ENCODE measurements at regions not wholly inside any gene's neighbourhood (a gene's known extent, or its start where the extent isn't known, plus 50 kb on each side); places are given as distances from the start of the nearest gene placed in this dataset.

DNA sequence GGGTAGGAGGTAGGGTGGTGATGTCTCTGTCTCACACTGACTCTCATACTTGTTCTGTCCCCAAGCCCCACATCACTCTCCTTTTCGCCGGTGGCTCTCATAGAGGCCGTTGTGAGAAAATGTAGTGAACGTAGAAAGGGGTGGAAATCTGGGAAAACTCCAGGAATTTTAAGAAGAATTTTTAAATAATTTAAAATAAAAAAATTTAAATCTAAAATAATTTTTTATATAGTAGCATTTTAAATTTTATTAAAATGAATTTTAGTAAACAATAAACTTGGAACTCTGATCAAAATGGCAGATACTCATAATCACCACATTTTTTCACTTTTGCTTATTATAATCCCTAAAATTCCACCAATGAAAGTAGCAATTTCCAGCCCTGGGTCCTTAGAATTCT is 473.6 kb upstream of the ZFHX3 start:
- TF ChIP-seq KDM5A (IDR thresholded peaks at IDR 0.05; ENCODE audit: low read length) (no peak), TEAD4 (IDR thresholded peaks at IDR 0.05; ENCODE audit: low read depth, low read length) (no peak), SP2 (IDR thresholded peaks at IDR 0.05; ENCODE audit: low read length) (no peak)
- 98% methylated on average over 4 of the region's 4 CpGs; no CpG with 5 or more reads in 1 of the 2 experiments for WGBS, 2 experiments (ENCODE audit: extremely low coverage in 1 of 2, insufficient coverage in 1 of 2, insufficient read length in 1 of 2, insufficient replicate concordance in 2 of 2, low coverage in 1 of 2, low lambda C conversion rate in 2 of 2, missing lambda C conversion rate in 1 of 2)
- H3K27me3 ChIP-seq (replicated peaks in 1 of 4; ENCODE audit: control insufficient read depth in 3 of 4, extremely low read depth in 1 of 4, insufficient read depth in 3 of 4, low read length in 3 of 4), result 0 out of 7 replicates have a peak, but pooled peaks cover 0 to 2% (median 0%) of the 10 kb centered on the region in 4 experiments

More for the DNA sequence above, 473.6 kb upstream of the ZFHX3 start:
- no peak overlapping the region for H3K14ac ChIP-seq (ENCODE audit: insufficient read length)
- ChIA-PET POLR2A (ENCODE audit: partially characterized antibody) (no interaction called here), CTCF (ENCODE audit: partially characterized antibody) (no interaction called here)
- no peaks in the 10 kb centered on the region for H3K9me3 ChIP-seq (ENCODE audit: insufficient read depth in 2 of 2, low read depth in 1 of 2, low read length in 1 of 2)
- peaks cover 0 to 6% (median 3%) of the 10 kb centered on the region in 4 experiments; a peak in 4 of 7 replicates for H3K4me1 ChIP-seq (replicated peaks in 1 of 4; ENCODE audit: control insufficient read depth in 3 of 4, insufficient read depth in 4 of 4, low read length in 3 of 4)
- no peak overlapping the region for H3K9ac ChIP-seq (replicated peaks in 1 of 4; ENCODE audit: extremely low read depth in 1 of 4, low read depth in 3 of 4, low read length in 3 of 4)
- H3K23me2 ChIP-seq (ENCODE audit: low read depth, low read length), result no peaks in the 10 kb centered on the region
- H2BK5ac ChIP-seq (ENCODE audit: low read depth, low read length), result no peak overlapping the region
- no peak overlapping the region for H3K4me3 ChIP-seq (ENCODE audit: extremely low read depth in 1 of 4, insufficient read depth in 2 of 4, low read depth in 3 of 4, low read length in 4 of 4)
- H4K91ac ChIP-seq (replicated peaks; ENCODE audit: insufficient read length, low read length), result no peak overlapping the region
- no peaks in the 10 kb centered on the region for H3K36me3 ChIP-seq (ENCODE audit: control insufficient read depth in 2 of 4, insufficient read depth in 4 of 4, low read length in 3 of 4)
- no peak for FAIRE-seq
- H3K56ac ChIP-seq (replicated peaks; ENCODE audit: insufficient read length, low read depth, low read length), result no peak overlapping the region
- no peak overlapping the region for H2AK5ac ChIP-seq (ENCODE audit: low read depth, low read length)
- H3K4ac ChIP-seq (replicated peaks; ENCODE audit: insufficient read length, low read depth, low read length), result no peak overlapping the region
- H3K27ac ChIP-seq (ENCODE audit: low read depth, low read length), result no peak overlapping the region
- H2BK15ac ChIP-seq (ENCODE audit: low read length), result no peak overlapping the region
- H2BK12ac ChIP-seq (ENCODE audit: low read depth, low read length), result no peak overlapping the region
- DNase-seq (ENCODE audit: low read depth in 1 of 2, low spot score in 2 of 2), result no peak
- no peak overlapping the region for H4K5ac ChIP-seq (ENCODE audit: insufficient read length, low read depth, low read length)
- H2AFZ ChIP-seq (ENCODE audit: low read length), result no peak overlapping the region
- no peak overlapping the region for H3K23ac ChIP-seq (ENCODE audit: insufficient read length)
- no peaks in the 10 kb centered on the region for H4K20me1 ChIP-seq (replicated peaks in 1 of 2; ENCODE audit: control insufficient read depth in 1 of 2, insufficient read depth in 2 of 2, low read length in 2 of 2)
- no peaks in the 10 kb centered on the region for H3K79me1 ChIP-seq (ENCODE audit: low read depth, low read length)
- no peak overlapping the region for H3K4me2 ChIP-seq (ENCODE audit: insufficient read depth in 1 of 2, low read depth in 2 of 2, low read length in 2 of 2)
- no peak overlapping the region for H2BK20ac ChIP-seq (ENCODE audit: low read length)
- H3K79me2 ChIP-seq (ENCODE audit: control insufficient read depth in 1 of 2, insufficient read depth in 2 of 2, low read length in 2 of 2), result no peaks in the 10 kb centered on the region
- H2BK120ac ChIP-seq (replicated peaks; ENCODE audit: low read depth, low read length), result no peak overlapping the region
- H4K8ac ChIP-seq (ENCODE audit: extremely low read depth, insufficient read depth, low read length), result no peak overlapping the region
- H3K18ac ChIP-seq (ENCODE audit: extremely low read depth, low read length), result no peak overlapping the region

Measured in H1 (cell line).